ENCODE measurements at regions not wholly inside any gene's neighbourhood (a gene's known extent, or its start where the extent isn't known, plus 50 kb on each side); places are given as distances from the start of the nearest gene placed in this dataset.

DNA sequence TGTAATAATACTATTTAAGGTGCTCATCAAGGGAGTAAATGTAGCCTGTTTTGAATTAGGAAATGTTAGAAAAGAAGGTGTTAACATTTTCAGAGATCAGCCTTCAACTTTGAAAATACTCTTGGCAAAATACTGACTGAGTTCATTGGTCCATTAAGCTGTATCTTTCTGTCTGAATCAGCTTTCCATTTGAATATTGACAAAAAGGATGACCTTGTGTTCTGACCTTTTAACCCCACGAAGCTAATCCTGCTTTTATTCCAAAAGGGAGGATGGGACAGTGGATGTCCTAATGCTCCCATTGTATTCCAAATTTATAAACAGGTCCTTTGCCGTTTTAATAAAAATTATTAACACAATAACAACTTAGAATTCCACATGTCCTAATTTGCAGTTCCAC, 259.7 kb upstream of the NRIP1 start:
- in situ Hi-C loops (cut with MboI; ENCODE audit: low sequenced_read_pairs) (no loop called here), intact Hi-C loops (cut with micrococcal nuclease) (no loop called here), dilution Hi-C loops (cut with HindIII; ENCODE audit: low sequenced_read_pairs, unreplicated experiment) (no loop called here)
- Histone ChIP-seq H2BK20ac (ENCODE audit: low read depth, low read length) (no peak overlapping the region), H2AK9ac (replicated peaks; ENCODE audit: low read depth, low read length, poor library complexity) (no peak overlapping the region), H3K36me3 (ENCODE audit: control insufficient read depth, insufficient read depth, low read length) (no peaks in the 10 kb centered on the region), H3K14ac (replicated peaks; ENCODE audit: low read depth, low read length) (no peak overlapping the region), H4K5ac (ENCODE audit: low read depth, low read length) (no peak overlapping the region), H3K9ac (ENCODE audit: low read depth, low read length) (no peak overlapping the region), H3K27ac (ENCODE audit: insufficient read depth, low read length) (no peak overlapping the region), H3K23ac (ENCODE audit: low read depth, low read length) (no peak overlapping the region), H3K9me3 (ENCODE audit: control insufficient read depth, insufficient read depth, low read length) (no peaks in the 10 kb centered on the region; the same call in 1 of the 2 replicates), H2AK5ac (ENCODE audit: low read depth, low read length) (no peak overlapping the region), H3K79me1 (ENCODE audit: low read depth in 1 of 2, low read length in 2 of 2) (no peaks in the 10 kb centered on the region), H4K20me1 (ENCODE audit: insufficient read depth, low read length) (no peaks in the 10 kb centered on the region), H2AFZ (replicated peaks; ENCODE audit: low read length, poor library complexity) (no peak overlapping the region), H3K18ac (ENCODE audit: low read depth, low read length) (no peak overlapping the region), H3K4me3 (ENCODE audit: insufficient read depth, low read depth, low read length) (no peak overlapping the region), H3K27me3 (ENCODE audit: control insufficient read depth, insufficient read depth, low read length) (no peaks in the 10 kb centered on the region), H4K91ac (ENCODE audit: insufficient read depth, low read depth, low read length) (no peak overlapping the region), H3K9me1 (ENCODE audit: insufficient read depth, low read length) (no peaks in the 10 kb centered on the region), H3K4ac (ENCODE audit: low read depth, low read length) (no peak overlapping the region), H3K56ac (ENCODE audit: extremely low read depth, insufficient read depth, low read length) (no peak overlapping the region), H2BK15ac (ENCODE audit: low read depth, low read length) (no peak overlapping the region), H2BK5ac (ENCODE audit: low read depth, low read length, poor library complexity, severe bottlenecking) (no peak overlapping the region), H3K4me2 (ENCODE audit: low read depth, low read length) (no peak overlapping the region), H4K8ac (ENCODE audit: low read depth in 2 of 2, low read length in 2 of 2) (no peak overlapping the region), H2BK120ac (ENCODE audit: low read depth, low read length) (no peak overlapping the region), H3K4me1 (ENCODE audit: control insufficient read depth, insufficient read depth, low read length) (no peaks in the 10 kb centered on the region)
- TF ChIP-seq, protein P1, sequence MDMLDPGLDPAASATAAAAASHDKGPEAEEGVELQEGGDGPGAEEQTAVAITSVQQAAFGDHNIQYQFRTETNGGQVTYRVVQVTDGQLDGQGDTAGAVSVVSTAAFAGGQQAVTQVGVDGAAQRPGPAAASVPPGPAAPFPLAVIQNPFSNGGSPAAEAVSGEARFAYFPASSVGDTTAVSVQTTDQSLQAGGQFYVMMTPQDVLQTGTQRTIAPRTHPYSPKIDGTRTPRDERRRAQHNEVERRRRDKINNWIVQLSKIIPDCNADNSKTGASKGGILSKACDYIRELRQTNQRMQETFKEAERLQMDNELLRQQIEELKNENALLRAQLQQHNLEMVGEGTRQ (IDR thresholded peaks at IDR 0.05; ENCODE audit: low read depth, low read length) = no peak
- no peak for TF ChIP-seq SMC3 (IDR thresholded peaks at IDR 0.05; ENCODE audit: low read depth, low read length)
- no peak for TF ChIP-seq NFE2L2 (IDR thresholded peaks at IDR 0.05; ENCODE audit: low read depth, low read length)
- no peak for TF ChIP-seq MAFK (IDR thresholded peaks at IDR 0.05; ENCODE audit: low read depth, low read length)
- TF ChIP-seq MAZ (IDR thresholded peaks at IDR 0.05; ENCODE audit: borderline replicate concordance, low read depth, low read length) = no peak
- no peak for TF ChIP-seq POLR2A (IDR thresholded peaks at IDR 0.05; ENCODE audit: low read depth, low read length)
- TF ChIP-seq RFX5 (IDR thresholded peaks at IDR 0.05; ENCODE audit: low read depth, low read length) = no peak
- TF ChIP-seq CHD1 (IDR thresholded peaks at IDR 0.05; ENCODE audit: low read depth, low read length) = no peak
- no peak for TF ChIP-seq FOS (IDR thresholded peaks at IDR 0.05; ENCODE audit: low read depth, low read length)
- TF ChIP-seq RCOR1 (IDR thresholded peaks at IDR 0.05; ENCODE audit: insufficient replicate concordance, low read length) = no peak
- no peak for TF ChIP-seq BHLHE40 (IDR thresholded peaks at IDR 0.05; ENCODE audit: low read depth, low read length)
- DNase-seq (no peak), ATAC-seq (ENCODE audit: low read depth) (no peak)
- WGBS, 2 experiments (ENCODE audit: extremely low coverage in 2 of 2, insufficient read length in 1 of 2) = no CpG with 5 or more reads among the region's 2 CpGs
- POLR2A ChIA-PET (ENCODE audit: unreplicated experiment) = no interaction called here
- CTCF ChIA-PET = no interaction called here
- BruUV-seq (replicated peaks) = no TSS peak

Measured in IMR-90 (cell line).